ENCODE measurements at regions not wholly inside any gene's neighbourhood (a gene's known extent, or its start where the extent isn't known, plus 50 kb on each side); places are given as distances from the start of the nearest gene placed in this dataset.
A peak's percentile ranks its signal among the peaks of the same experiment; 100 is the strongest.
"Not testable (repeated sequence)": the region's sequence is repeated elsewhere in the genome, so short reads cannot be mapped to it uniquely, and the experiment has no call there.

DNA sequence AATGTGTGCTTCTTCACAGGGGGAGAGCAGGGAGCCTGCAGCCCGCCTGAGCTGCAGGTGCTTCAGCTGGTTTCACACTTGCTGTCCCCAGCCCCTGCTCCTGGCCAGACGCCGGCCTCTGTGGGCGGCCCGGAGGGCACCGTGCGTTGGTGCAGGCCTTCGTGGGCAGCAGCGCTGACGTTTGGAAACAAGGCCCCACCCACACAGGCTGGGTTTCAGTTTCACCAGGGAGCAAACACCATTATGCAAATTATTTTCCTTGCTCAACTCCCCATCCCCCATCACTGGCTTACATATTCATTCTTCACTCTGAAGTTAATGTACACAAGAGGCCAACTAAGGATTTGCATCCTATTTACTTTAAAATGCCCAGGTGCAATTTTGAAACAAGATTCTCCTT is 343.2 kb downstream of the BCL2L11 start:
- H3K4me3 ChIP-seq (ENCODE audit: control insufficient read depth in 1 of 2, extremely low read depth in 1 of 2, low read length in 1 of 2); H3K36me3 Mint-ChIP-seq; H3K27me3 Mint-ChIP-seq; H3K36me3 ChIP-seq (ENCODE audit: control insufficient read depth in 2 of 2, extremely low read depth in 1 of 2, insufficient read depth in 1 of 2, low read length in 1 of 2); POLR2A ChIA-PET; H3K27ac Mint-ChIP-seq; H3K4me3 Mint-ChIP-seq; H3K27me3 ChIP-seq (replicated peaks in 1 of 2; ENCODE audit: control insufficient read depth in 2 of 2, extremely low read depth in 1 of 2, insufficient read depth in 2 of 2, low read length in 1 of 2); H3K9me3 Mint-ChIP-seq; CTCF ChIA-PET; H3K9me3 ChIP-seq; H3K4me1 ChIP-seq (ENCODE audit: control insufficient read depth in 1 of 2, extremely low read depth in 1 of 2, insufficient read depth in 2 of 2, low read length in 2 of 2): not testable (repeated sequence)
- no CpG with 5 or more reads among the region's 10 CpGs for WGBS (ENCODE audit: insufficient coverage)
- DNase-seq (peak in 14 of 35 experiments; percentile 4 to 43 (median 26)), ATAC-seq (replicated peaks in 1 of 4) (peak; percentile 86 to 93 (median 86))
- H3K4me1 Mint-ChIP-seq, result peaks cover 0 to 11% (median 1%) of the 10 kb centered on the region in 3 donors
- H3K27ac ChIP-seq (ENCODE audit: low read length), result peak overlapping the region; percentile 55

DNA sequence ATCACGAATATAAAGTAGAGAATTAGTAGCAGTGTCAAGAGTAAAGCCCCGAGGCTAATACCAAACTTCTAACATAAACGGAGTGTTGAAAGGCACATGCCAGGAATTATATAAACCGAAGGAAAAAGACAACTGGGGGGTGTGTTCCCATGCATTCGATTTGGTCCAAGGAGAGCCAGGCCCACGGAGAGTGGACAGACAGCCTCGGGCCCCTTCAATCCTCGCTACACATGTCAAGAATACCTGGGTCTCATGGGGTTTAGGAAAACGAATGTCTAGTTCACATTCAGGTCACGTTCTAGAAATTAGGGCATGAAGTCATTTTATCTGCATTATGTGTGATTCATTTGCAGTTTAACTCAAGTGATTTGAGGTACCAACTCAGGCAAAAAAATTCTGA is 343.7 kb downstream of the BCL2L11 start:
- H3K4me3 Mint-ChIP-seq; H3K27me3 ChIP-seq (replicated peaks in 1 of 2; ENCODE audit: control insufficient read depth in 2 of 2, extremely low read depth in 1 of 2, insufficient read depth in 2 of 2, low read length in 1 of 2); H3K4me1 ChIP-seq (ENCODE audit: control insufficient read depth in 1 of 2, extremely low read depth in 1 of 2, insufficient read depth in 2 of 2, low read length in 2 of 2); H3K36me3 ChIP-seq (ENCODE audit: control insufficient read depth in 2 of 2, extremely low read depth in 1 of 2, insufficient read depth in 1 of 2, low read length in 1 of 2); CTCF ChIA-PET; H3K27me3 Mint-ChIP-seq; ATAC-seq (replicated peaks in 1 of 4); DNase-seq; H3K27ac ChIP-seq (ENCODE audit: low read length); H3K9me3 ChIP-seq; H3K36me3 Mint-ChIP-seq; H3K4me3 ChIP-seq (ENCODE audit: control insufficient read depth in 1 of 2, extremely low read depth in 1 of 2, low read length in 1 of 2); POLR2A ChIA-PET; H3K9me3 Mint-ChIP-seq; H3K27ac Mint-ChIP-seq: not testable (repeated sequence)
- no CpG with 5 or more reads among the region's 10 CpGs for WGBS (ENCODE audit: insufficient coverage)
- H3K4me1 Mint-ChIP-seq, result peaks cover 0 to 11% (median 1%) of the 10 kb centered on the region in 3 donors

DNA sequence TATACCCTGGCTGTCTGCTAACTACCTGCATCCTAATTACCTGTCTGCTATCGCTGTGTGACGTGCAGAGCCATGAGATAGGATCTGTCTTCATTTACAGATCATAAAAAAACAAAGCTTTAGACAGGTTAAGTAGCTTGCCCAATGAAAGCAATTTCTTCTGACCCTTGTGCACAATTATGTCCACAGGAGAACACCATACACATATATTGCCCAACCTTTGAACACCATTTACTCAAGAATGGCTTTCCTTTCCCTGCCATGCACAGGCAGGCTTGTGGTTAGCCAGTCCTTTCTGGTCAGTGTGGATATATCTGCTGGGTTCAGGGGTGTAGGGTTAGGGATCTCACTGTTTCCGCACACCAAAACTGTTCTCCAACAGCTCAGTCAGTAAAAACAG is 344.8 kb downstream of the BCL2L11 start:
- H3K27ac ChIP-seq (ENCODE audit: low read length); POLR2A ChIA-PET; H3K9me3 Mint-ChIP-seq; H3K27me3 ChIP-seq (replicated peaks in 1 of 2; ENCODE audit: control insufficient read depth in 2 of 2, extremely low read depth in 1 of 2, insufficient read depth in 2 of 2, low read length in 1 of 2); H3K27me3 Mint-ChIP-seq; H3K4me3 ChIP-seq (ENCODE audit: control insufficient read depth in 1 of 2, extremely low read depth in 1 of 2, low read length in 1 of 2); H3K9me3 ChIP-seq; DNase-seq; H3K4me3 Mint-ChIP-seq; H3K27ac Mint-ChIP-seq; CTCF ChIA-PET; ATAC-seq (replicated peaks in 1 of 4); H3K36me3 ChIP-seq (ENCODE audit: control insufficient read depth in 2 of 2, extremely low read depth in 1 of 2, insufficient read depth in 1 of 2, low read length in 1 of 2); H3K36me3 Mint-ChIP-seq; H3K4me1 ChIP-seq (ENCODE audit: control insufficient read depth in 1 of 2, extremely low read depth in 1 of 2, insufficient read depth in 2 of 2, low read length in 2 of 2): not testable (repeated sequence)
- WGBS (ENCODE audit: insufficient coverage), result no CpG with 5 or more reads among the region's 3 CpGs
- peaks cover 0 to 11% (median 1%) of the 10 kb centered on the region in 3 donors for H3K4me1 Mint-ChIP-seq

DNA sequence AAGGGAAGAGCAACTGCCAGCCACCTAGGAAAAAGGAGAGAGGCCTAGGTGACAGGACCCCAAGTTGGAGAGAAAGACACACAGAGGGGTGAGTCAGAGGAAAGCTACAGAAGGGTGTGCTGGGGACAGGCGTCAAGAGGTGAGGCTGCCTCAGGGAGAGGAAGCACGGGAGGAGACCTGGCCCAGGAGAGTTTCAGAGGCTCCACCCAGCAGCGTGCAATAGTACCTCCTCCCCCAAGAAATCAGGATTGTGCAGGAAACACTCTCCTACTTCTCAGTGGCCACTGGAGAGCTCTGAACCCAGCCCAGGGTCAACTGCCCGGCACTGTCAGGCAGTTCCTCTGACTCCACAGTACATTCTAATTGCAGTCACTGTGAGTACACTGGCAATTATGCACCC is 346.0 kb downstream of the BCL2L11 start:
- CTCF ChIA-PET; H3K36me3 Mint-ChIP-seq; H3K4me3 ChIP-seq (ENCODE audit: control insufficient read depth in 1 of 2, extremely low read depth in 1 of 2, low read length in 1 of 2); H3K27ac ChIP-seq (ENCODE audit: low read length); POLR2A ChIA-PET; H3K4me1 ChIP-seq (ENCODE audit: control insufficient read depth in 1 of 2, extremely low read depth in 1 of 2, insufficient read depth in 2 of 2, low read length in 2 of 2); H3K36me3 ChIP-seq (ENCODE audit: control insufficient read depth in 2 of 2, extremely low read depth in 1 of 2, insufficient read depth in 1 of 2, low read length in 1 of 2); DNase-seq; H3K4me3 Mint-ChIP-seq; H3K27ac Mint-ChIP-seq; H3K27me3 ChIP-seq (replicated peaks in 1 of 2; ENCODE audit: control insufficient read depth in 2 of 2, extremely low read depth in 1 of 2, insufficient read depth in 2 of 2, low read length in 1 of 2); H3K9me3 Mint-ChIP-seq; H3K9me3 ChIP-seq; H3K27me3 Mint-ChIP-seq: not testable (repeated sequence)
- peak in 3 of 4 experiments; percentile 51 to 68 (median 67) for ATAC-seq (replicated peaks in 1 of 4)
- peaks cover 0 to 11% (median 1%) of the 10 kb centered on the region in 3 donors for H3K4me1 Mint-ChIP-seq
- no CpG with 5 or more reads among the region's 4 CpGs for WGBS (ENCODE audit: insufficient coverage)

DNA sequence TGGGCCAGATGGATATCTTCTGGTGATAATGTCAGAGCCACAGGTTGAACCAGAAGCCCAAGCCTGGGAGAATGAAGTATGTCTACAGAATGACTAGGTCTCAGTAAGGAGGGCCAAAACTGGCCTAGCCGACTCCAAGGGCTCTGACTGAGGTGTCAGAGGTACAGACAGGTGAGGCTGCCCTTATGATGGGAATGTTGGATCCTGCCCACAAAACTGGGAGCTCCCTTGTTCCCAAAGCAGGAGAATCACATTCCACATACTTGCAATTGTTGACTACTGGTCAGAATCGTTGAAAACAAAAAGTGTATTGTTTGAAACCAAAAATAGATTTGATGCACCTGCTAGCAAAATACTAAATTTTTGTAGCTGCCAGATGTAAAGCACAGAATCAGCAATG is 350.2 kb downstream of the BCL2L11 start:
- no CpG with 5 or more reads among the region's 2 CpGs for WGBS (ENCODE audit: insufficient coverage)
- H3K4me1 Mint-ChIP-seq; H3K36me3 Mint-ChIP-seq; CTCF ChIA-PET; H3K27ac ChIP-seq (ENCODE audit: low read length); ATAC-seq (replicated peaks in 1 of 4); H3K27me3 ChIP-seq (replicated peaks in 1 of 2; ENCODE audit: control insufficient read depth in 2 of 2, extremely low read depth in 1 of 2, insufficient read depth in 2 of 2, low read length in 1 of 2); DNase-seq; H3K9me3 ChIP-seq; H3K4me1 ChIP-seq (ENCODE audit: control insufficient read depth in 1 of 2, extremely low read depth in 1 of 2, insufficient read depth in 2 of 2, low read length in 2 of 2); H3K4me3 ChIP-seq (ENCODE audit: control insufficient read depth in 1 of 2, extremely low read depth in 1 of 2, low read length in 1 of 2); H3K36me3 ChIP-seq (ENCODE audit: control insufficient read depth in 2 of 2, extremely low read depth in 1 of 2, insufficient read depth in 1 of 2, low read length in 1 of 2); H3K27ac Mint-ChIP-seq; H3K27me3 Mint-ChIP-seq; H3K4me3 Mint-ChIP-seq; POLR2A ChIA-PET; H3K9me3 Mint-ChIP-seq: not testable (repeated sequence)

DNA sequence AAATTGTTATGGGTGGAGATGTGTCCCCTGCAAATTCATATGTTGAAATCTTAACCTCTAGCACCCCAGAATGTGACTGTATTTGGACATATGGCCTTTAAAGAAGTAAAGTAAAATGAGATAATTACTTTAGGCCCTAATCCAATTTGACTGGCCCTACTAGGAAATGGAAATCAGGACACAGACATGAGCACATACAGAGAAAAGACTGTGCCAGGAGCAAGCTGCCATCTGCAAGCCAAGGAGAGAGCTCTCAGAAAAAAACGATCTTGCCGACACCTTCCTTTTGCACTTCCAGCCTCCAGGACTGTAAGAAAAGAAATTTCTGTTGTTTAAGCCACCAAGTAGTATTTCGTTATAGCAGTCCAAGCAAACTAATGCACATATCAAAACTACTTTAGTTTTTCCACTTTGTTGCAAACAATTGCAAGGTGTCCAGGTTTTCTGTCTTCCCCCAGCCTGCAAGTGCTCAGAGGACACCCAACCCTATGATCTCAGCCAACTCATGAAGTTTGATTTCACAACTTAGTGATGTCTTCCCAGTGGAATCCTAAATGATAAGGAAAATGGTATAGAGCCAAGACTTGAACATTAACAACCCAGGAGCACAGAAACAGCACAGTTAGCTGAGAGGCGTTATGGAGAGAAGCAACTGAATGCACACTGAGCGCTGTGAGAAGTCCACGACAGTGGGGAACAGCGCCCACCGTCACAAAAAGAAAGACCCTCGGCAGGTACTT is 351.2 kb downstream of the BCL2L11 start:
- WGBS (ENCODE audit: insufficient coverage), result no CpG with 5 or more reads among the region's 9 CpGs
- POLR2A ChIA-PET; H3K9me3 ChIP-seq; H3K4me1 Mint-ChIP-seq; H3K27ac ChIP-seq (ENCODE audit: low read length); H3K4me3 Mint-ChIP-seq; H3K36me3 Mint-ChIP-seq; H3K4me3 ChIP-seq (ENCODE audit: control insufficient read depth in 1 of 2, extremely low read depth in 1 of 2, low read length in 1 of 2); CTCF ChIA-PET; H3K27me3 ChIP-seq (replicated peaks in 1 of 2; ENCODE audit: control insufficient read depth in 2 of 2, extremely low read depth in 1 of 2, insufficient read depth in 2 of 2, low read length in 1 of 2); DNase-seq; H3K36me3 ChIP-seq (ENCODE audit: control insufficient read depth in 2 of 2, extremely low read depth in 1 of 2, insufficient read depth in 1 of 2, low read length in 1 of 2); H3K4me1 ChIP-seq (ENCODE audit: control insufficient read depth in 1 of 2, extremely low read depth in 1 of 2, insufficient read depth in 2 of 2, low read length in 2 of 2); H3K27me3 Mint-ChIP-seq; H3K27ac Mint-ChIP-seq; ATAC-seq (replicated peaks in 1 of 4); H3K9me3 Mint-ChIP-seq: not testable (repeated sequence)

DNA sequence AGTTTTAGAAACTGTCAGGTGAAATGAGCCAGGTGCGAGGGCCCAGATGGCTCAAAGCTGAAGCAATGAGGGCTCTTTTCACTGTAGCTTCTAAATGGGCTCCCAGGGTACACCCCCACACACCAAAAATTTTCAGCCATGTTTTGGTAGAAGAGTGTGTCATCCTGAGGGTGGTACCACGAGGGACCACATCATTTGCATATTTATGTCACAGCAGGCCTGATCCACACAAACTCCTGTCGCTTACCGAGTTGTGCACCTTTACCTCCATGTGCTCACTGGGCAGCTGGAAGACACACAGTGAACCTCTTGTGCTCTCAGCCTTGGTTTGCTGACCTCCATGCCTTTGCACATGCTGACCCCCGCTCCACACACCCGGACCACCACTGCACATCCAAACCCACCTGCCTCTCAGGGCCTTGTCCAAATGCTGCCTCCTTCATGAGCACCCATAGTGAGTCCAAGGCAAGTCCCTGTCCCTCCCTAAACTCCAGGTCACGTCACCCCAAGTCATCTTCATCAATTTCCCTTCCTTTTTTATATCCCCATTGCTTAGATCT is 352.2 kb downstream of the BCL2L11 start:
- peak in 1 of 4 experiments; percentile 43 for ATAC-seq (replicated peaks in 1 of 4)
- H3K4me3 Mint-ChIP-seq; H3K9me3 ChIP-seq; H3K27ac ChIP-seq (ENCODE audit: low read length); H3K4me1 ChIP-seq (ENCODE audit: control insufficient read depth in 1 of 2, extremely low read depth in 1 of 2, insufficient read depth in 2 of 2, low read length in 2 of 2); H3K27me3 ChIP-seq (replicated peaks in 1 of 2; ENCODE audit: control insufficient read depth in 2 of 2, extremely low read depth in 1 of 2, insufficient read depth in 2 of 2, low read length in 1 of 2); H3K9me3 Mint-ChIP-seq; H3K4me3 ChIP-seq (ENCODE audit: control insufficient read depth in 1 of 2, extremely low read depth in 1 of 2, low read length in 1 of 2); H3K4me1 Mint-ChIP-seq; DNase-seq; H3K27me3 Mint-ChIP-seq; H3K36me3 Mint-ChIP-seq; H3K27ac Mint-ChIP-seq; CTCF ChIA-PET; POLR2A ChIA-PET; H3K36me3 ChIP-seq (ENCODE audit: control insufficient read depth in 2 of 2, extremely low read depth in 1 of 2, insufficient read depth in 1 of 2, low read length in 1 of 2): not testable (repeated sequence)
- 100% methylated on average over 2 of the region's 7 CpGs for WGBS (ENCODE audit: insufficient coverage)

Data from T-cell (primary cell).